Neural progenitor cell (in vitro differentiated cells): ENCODE measurements at regions not wholly inside any gene's neighbourhood (a gene's known extent, or its start where the extent isn't known, plus 50 kb on each side); places are given as distances from the start of the nearest gene placed in this dataset.

Source experiments
- DNase-seq: peaks from one replicate; pipeline ENCODE4 v3.0.0-alpha.2; 2016; ENCODE audit warnings: low spot score
- H2AFZ ChIP-seq: fragments of 200-600 bp; sonication (generic); replicated peaks from 2 replicates; pipeline ENCODE4 v1.6.1; 2016; ENCODE audit warnings: antibody characterized with exemption
- H3F3A ChIP-seq: fragments of 200-600 bp; sonication (generic); 2 replicates; pipeline ENCODE4 v1.6.1; 2016; ENCODE audit warnings: antibody characterized with exemption, low read depth
- H3K27ac ChIP-seq: fragments of 200-600 bp; sonication (generic); 2 replicates; pipeline ENCODE4 v1.5.1; 2016; ENCODE audit warnings: mild to moderate bottlenecking
- H3K27me3 ChIP-seq: fragments of 200-600 bp; sonication (generic); 2 replicates; pipeline ENCODE4 v1.6.1; 2016; ENCODE audit warnings: mild to moderate bottlenecking, moderate library complexity
- H3K36me3 ChIP-seq: fragments of 200-600 bp; sonication (generic); 2 replicates; pipeline ENCODE4 v1.5.1; 2016
- H3K4me1 ChIP-seq: fragments of 200-600 bp; sonication (generic); 2 replicates; pipeline ENCODE4 v1.6.1; 2016; ENCODE audit warnings: mixed run types
- H3K4me2 ChIP-seq: fragments of 200-600 bp; sonication (generic); 2 replicates; pipeline ENCODE4 v1.6.1; 2016
- H3K4me3 ChIP-seq: fragments of 200-600 bp; sonication (generic); 2 replicates; pipeline ENCODE4 v1.5.1; 2016
- H3K79me2 ChIP-seq: fragments of 200-600 bp; sonication (generic); 2 replicates; pipeline ENCODE4 v1.6.1; 2016; ENCODE audit warnings: low read depth
- H3K9ac ChIP-seq: fragments of 200-600 bp; sonication (generic); 2 replicates; pipeline ENCODE4 v1.6.1; 2016
- H3K9me3 ChIP-seq: fragments of 200-600 bp; sonication (generic); 2 replicates; pipeline ENCODE4 v1.5.1; 2016; ENCODE audit warnings: low read depth
- H4K20me1 ChIP-seq: fragments of 200-600 bp; sonication (generic); 2 replicates; pipeline ENCODE4 v1.6.1; 2016; ENCODE audit warnings: low read depth
- H3K27ac Mint-ChIP-seq: 3 replicates; pipeline ENCODE4 v1.8.0; 2021; ENCODE audit warnings: mixed read lengths
- H3K27me3 Mint-ChIP-seq: 2 replicates; pipeline ENCODE4 v1.8.0; 2022; ENCODE audit warnings: low read depth, mild to moderate bottlenecking, inconsistent platforms, moderate library complexity, mixed read lengths; ENCODE audit not compliant: insufficient read depth
- H3K36me3 Mint-ChIP-seq: 3 replicates; pipeline ENCODE4 v1.8.0; 2021; ENCODE audit warnings: mixed read lengths
- H3K4me1 Mint-ChIP-seq: 3 replicates; pipeline ENCODE4 v1.8.0; 2021; ENCODE audit warnings: mixed read lengths
- H3K4me3 Mint-ChIP-seq: 3 replicates; pipeline ENCODE4 v1.8.0; 2021; ENCODE audit warnings: mild to moderate bottlenecking, moderate library complexity, mixed read lengths
- H3K9me3 Mint-ChIP-seq: 3 replicates; pipeline ENCODE4 v1.8.0; 2020; ENCODE audit warnings: mixed read lengths
- EZH2 ChIP-seq: fragments of 200-600 bp; sonication (generic); IDR thresholded peaks from 2 replicates; pipeline ENCODE4 v1.6.1; 2017; ENCODE audit warnings: antibody characterized with exemption, mild to moderate bottlenecking, moderate library complexity
- EZH2phosphoT487 ChIP-seq: fragments of 200-600 bp; sonication (generic); IDR thresholded peaks from 2 replicates; pipeline ENCODE4 v1.6.1; 2017; ENCODE audit warnings: antibody characterized with exemption
- TF ChIP-seq, protein P1 (sequence below): fragments of 200-600 bp; sonication (generic); IDR thresholded peaks from 2 replicates; pipeline ENCODE4 v1.5.1; 2017; ENCODE audit warnings: antibody characterized with exemption, mild to moderate bottlenecking

DNA sequence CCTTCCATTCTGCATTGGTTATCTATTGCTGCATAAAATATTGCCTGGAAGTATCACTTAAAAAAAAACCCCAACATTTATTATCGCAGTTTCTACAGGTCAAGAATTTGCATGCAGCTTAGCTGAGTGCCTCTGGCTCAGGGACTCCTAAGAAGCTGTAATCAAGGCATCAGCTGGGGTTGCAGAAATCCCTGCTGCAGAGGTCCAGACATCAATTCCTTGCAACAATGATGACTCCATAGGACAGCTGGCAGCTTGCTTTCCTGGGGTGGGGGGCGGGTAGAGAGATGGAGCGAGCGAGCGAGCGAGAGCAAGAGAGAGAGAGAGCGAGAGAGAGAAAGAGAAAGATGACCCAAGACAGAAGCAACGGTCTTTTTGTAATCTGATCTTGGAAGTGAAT, 308.1 kb downstream of the HAPSTR1 start:
- Histone ChIP-seq H3F3A (no peaks in the 10 kb centered on the region), H2AFZ (no peak overlapping the region), H3K27ac (no peak overlapping the region), H4K20me1 (no peaks in the 10 kb centered on the region), H3K4me1 (peaks cover 24% of the 10 kb centered on the region), H3K36me3 (no peaks in the 10 kb centered on the region), H3K9me3 (no peaks in the 10 kb centered on the region), H3K27me3 (no peaks in the 10 kb centered on the region), H3K4me3 (no peak overlapping the region), H3K79me2 (no peaks in the 10 kb centered on the region), H3K9ac (no peak overlapping the region), H3K4me2 (peak overlapping the region; percentile 45)
- Mint-ChIP-seq H3K36me3 (no peaks in the 10 kb centered on the region), H3K27me3 (no peaks in the 10 kb centered on the region), H3K27ac (no peak overlapping the region), H3K4me1 (peaks cover 10% of the 10 kb centered on the region), H3K4me3 (no peak overlapping the region), H3K9me3 (no peaks in the 10 kb centered on the region)
- DNase-seq: no peak
- TF ChIP-seq EZH2 (no peak), EZH2phosphoT487 (no peak)
- TF ChIP-seq, protein P1, sequence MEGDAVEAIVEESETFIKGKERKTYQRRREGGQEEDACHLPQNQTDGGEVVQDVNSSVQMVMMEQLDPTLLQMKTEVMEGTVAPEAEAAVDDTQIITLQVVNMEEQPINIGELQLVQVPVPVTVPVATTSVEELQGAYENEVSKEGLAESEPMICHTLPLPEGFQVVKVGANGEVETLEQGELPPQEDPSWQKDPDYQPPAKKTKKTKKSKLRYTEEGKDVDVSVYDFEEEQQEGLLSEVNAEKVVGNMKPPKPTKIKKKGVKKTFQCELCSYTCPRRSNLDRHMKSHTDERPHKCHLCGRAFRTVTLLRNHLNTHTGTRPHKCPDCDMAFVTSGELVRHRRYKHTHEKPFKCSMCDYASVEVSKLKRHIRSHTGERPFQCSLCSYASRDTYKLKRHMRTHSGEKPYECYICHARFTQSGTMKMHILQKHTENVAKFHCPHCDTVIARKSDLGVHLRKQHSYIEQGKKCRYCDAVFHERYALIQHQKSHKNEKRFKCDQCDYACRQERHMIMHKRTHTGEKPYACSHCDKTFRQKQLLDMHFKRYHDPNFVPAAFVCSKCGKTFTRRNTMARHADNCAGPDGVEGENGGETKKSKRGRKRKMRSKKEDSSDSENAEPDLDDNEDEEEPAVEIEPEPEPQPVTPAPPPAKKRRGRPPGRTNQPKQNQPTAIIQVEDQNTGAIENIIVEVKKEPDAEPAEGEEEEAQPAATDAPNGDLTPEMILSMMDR: no peak

DNA sequence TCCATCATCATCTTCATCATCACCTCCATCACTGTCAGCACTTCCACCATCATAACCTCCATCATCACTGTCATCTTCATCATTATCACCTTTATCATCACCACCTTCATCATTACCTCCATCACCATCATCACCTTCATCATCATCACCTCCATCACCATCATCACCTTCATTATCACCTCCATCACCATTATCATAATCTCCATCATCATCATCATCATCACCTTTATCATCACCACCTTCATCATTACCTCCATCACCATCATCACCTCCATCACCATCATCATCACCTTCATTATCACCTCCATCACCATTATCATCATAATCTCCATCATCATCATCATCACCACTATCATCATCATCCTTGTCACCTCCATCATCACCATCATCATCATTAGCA, 309.7 kb downstream of the HAPSTR1 start:
- H3K36me3 ChIP-seq: no peaks in the 10 kb centered on the region
- no peak overlapping the region for H3K4me3 ChIP-seq
- Mint-ChIP-seq H3K36me3 (no peaks in the 10 kb centered on the region), H3K27me3 (no peaks in the 10 kb centered on the region), H3K9me3 (no peaks in the 10 kb centered on the region), H3K27ac (no peak overlapping the region), H3K4me1 (peaks cover 13% of the 10 kb centered on the region), H3K4me3 (no peak overlapping the region)
- H2AFZ ChIP-seq: no peak overlapping the region
- H4K20me1 ChIP-seq: no peaks in the 10 kb centered on the region
- no peak for TF ChIP-seq EZH2
- TF ChIP-seq, protein P1: no peak
- no peak for TF ChIP-seq EZH2phosphoT487
- peaks cover 19% of the 10 kb centered on the region for H3K4me1 ChIP-seq
- no peak overlapping the region for H3K9ac ChIP-seq
- H3K27ac ChIP-seq: no peak overlapping the region
- no peaks in the 10 kb centered on the region for H3K79me2 ChIP-seq
- H3K4me2 ChIP-seq: no peak overlapping the region
- no peaks in the 10 kb centered on the region for H3K27me3 ChIP-seq
- H3F3A ChIP-seq: no peaks in the 10 kb centered on the region
- no peaks in the 10 kb centered on the region for H3K9me3 ChIP-seq
- DNase-seq: no peak

DNA sequence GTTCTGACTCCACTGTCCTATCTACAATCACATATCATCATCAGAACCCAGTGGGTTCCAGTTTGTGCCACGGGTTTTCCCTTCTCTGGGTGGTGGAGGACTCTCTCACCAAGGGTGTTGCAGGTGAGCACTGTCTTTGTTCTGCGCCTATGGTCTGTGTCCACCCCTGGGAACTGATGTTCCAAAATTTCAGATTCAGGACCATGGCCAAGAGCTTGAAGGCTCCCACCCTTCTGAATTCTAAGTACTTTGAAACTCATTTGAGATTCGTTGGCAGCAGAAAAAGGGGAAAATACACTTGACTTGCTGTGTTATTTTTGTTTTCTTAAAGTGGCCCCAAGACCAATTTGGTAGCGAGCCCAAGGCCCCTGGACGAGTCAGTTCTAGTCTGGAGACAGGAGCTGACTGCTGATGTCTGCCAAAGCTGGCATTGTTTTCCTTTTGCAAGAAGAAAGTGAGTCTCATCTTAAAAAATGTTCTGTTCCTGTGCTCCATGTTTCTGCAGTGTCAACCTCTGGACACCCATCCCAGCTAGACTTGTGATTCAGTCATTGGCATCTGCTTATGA, 310.9 kb downstream of the HAPSTR1 start:
- H3K36me3 Mint-ChIP-seq: no peaks in the 10 kb centered on the region
- Histone ChIP-seq H2AFZ (no peak overlapping the region), H3K36me3 (no peaks in the 10 kb centered on the region), H3K9me3 (no peaks in the 10 kb centered on the region), H4K20me1 (no peaks in the 10 kb centered on the region), H3K9ac (no peak overlapping the region), H3K4me1 (peaks cover 25% of the 10 kb centered on the region), H3K79me2 (no peaks in the 10 kb centered on the region), H3K27ac (no peak overlapping the region), H3K4me2 (no peak overlapping the region), H3K27me3 (no peaks in the 10 kb centered on the region), H3K4me3 (no peak overlapping the region), H3F3A (no peaks in the 10 kb centered on the region)
- no peaks in the 10 kb centered on the region for H3K9me3 Mint-ChIP-seq
- no peak overlapping the region for H3K27ac Mint-ChIP-seq
- DNase-seq: no peak
- no peak overlapping the region for H3K4me3 Mint-ChIP-seq
- TF ChIP-seq EZH2 (no peak), EZH2phosphoT487 (no peak)
- TF ChIP-seq, protein P1: no peak
- H3K27me3 Mint-ChIP-seq: no peaks in the 10 kb centered on the region
- peaks cover 19% of the 10 kb centered on the region for H3K4me1 Mint-ChIP-seq
